Astrocyte (in vitro differentiated cells and primary cell): ENCODE measurements at regions not wholly inside any gene's neighbourhood (a gene's known extent, or its start where the extent isn't known, plus 50 kb on each side); places are given as distances from the start of the nearest gene placed in this dataset.

Experiments
- DNase-seq: peaks from one replicate; pipeline ENCODE4 v3.0.0-alpha.2; 2010; ENCODE audit warnings: low read depth
- FAIRE-seq: peaks from 2 replicates; lab custom pipeline; 2011; peaks lifted over from hg19 to GRCh38; lab: Jason Lieb, UNC
- H2AFZ ChIP-seq: 2 replicates; pipeline ENCODE4 v1.6.0; 2012; ENCODE audit warnings: low read depth, low read length, inconsistent platforms
- H3K27ac ChIP-seq: 2 replicates; pipeline ENCODE4 v1.5.1; 2011; ENCODE audit warnings: low read depth, low read length, inconsistent platforms
- H3K27me3 ChIP-seq: 2 replicates; pipeline ENCODE4 v1.6.0; 2011; ENCODE audit warnings: low read length, inconsistent platforms; ENCODE audit not compliant: insufficient read depth
- H3K36me3 ChIP-seq: 2 replicates; pipeline ENCODE4 v1.5.1; 2011; ENCODE audit warnings: low read length, inconsistent platforms; ENCODE audit not compliant: insufficient read depth
- H3K4me1 ChIP-seq: 2 replicates; pipeline ENCODE4 v1.5.1; 2011; ENCODE audit warnings: low read length, inconsistent platforms; ENCODE audit not compliant: insufficient read depth
- H3K4me2 ChIP-seq: 2 replicates; pipeline ENCODE4 v1.6.0; 2012; ENCODE audit warnings: low read length, inconsistent platforms
- H3K4me3 ChIP-seq: 2 replicates; pipeline ENCODE4 v1.5.1; 2011; ENCODE audit warnings: low read depth, mild to moderate bottlenecking, low read length, inconsistent platforms; ENCODE audit not compliant: insufficient read depth
- H3K79me2 ChIP-seq: 2 replicates; pipeline ENCODE4 v1.6.0; 2012; ENCODE audit warnings: mild to moderate bottlenecking, low read length, inconsistent platforms; ENCODE audit not compliant: insufficient read depth
- H3K9ac ChIP-seq: 2 replicates; pipeline ENCODE4 v1.6.0; 2012; ENCODE audit warnings: mild to moderate bottlenecking, low read length, inconsistent platforms
- H3K9me3 ChIP-seq: 2 replicates; pipeline ENCODE4 v1.5.1; 2012; ENCODE audit warnings: low read depth, mild to moderate bottlenecking, low read length, inconsistent platforms; ENCODE audit not compliant: insufficient read depth
- H4K20me1 ChIP-seq: 2 replicates; pipeline ENCODE4 v1.6.0; 2012; ENCODE audit warnings: low read length, inconsistent platforms; ENCODE audit not compliant: insufficient read depth
- H3K27ac Mint-ChIP-seq: one replicate; pipeline ENCODE4 v1.8.0; 2021; ENCODE audit warnings: mild to moderate bottlenecking, mixed read lengths; ENCODE audit not compliant: unreplicated experiment
- H3K27me3 Mint-ChIP-seq: one replicate; pipeline ENCODE4 v1.8.0; 2021; ENCODE audit warnings: low read depth, mixed read lengths; ENCODE audit not compliant: unreplicated experiment
- H3K36me3 Mint-ChIP-seq: one replicate; pipeline ENCODE4 v1.8.0; 2021; ENCODE audit warnings: low read depth, mixed read lengths; ENCODE audit not compliant: unreplicated experiment
- H3K4me1 Mint-ChIP-seq: one replicate; pipeline ENCODE4 v1.8.0; 2021; ENCODE audit warnings: low read depth, mixed read lengths; ENCODE audit not compliant: unreplicated experiment
- H3K4me3 Mint-ChIP-seq: one replicate; pipeline ENCODE4 v1.8.0; 2021; ENCODE audit warnings: mild to moderate bottlenecking, moderate library complexity, mixed read lengths; ENCODE audit not compliant: unreplicated experiment
- H3K9me3 Mint-ChIP-seq: one replicate; pipeline ENCODE4 v1.8.0; 2021; ENCODE audit warnings: mild to moderate bottlenecking, mixed read lengths; ENCODE audit not compliant: unreplicated experiment
- EZH2 ChIP-seq: IDR thresholded peaks from 2 replicates; pipeline ENCODE4 v1.6.1; 2012; ENCODE audit warnings: mild to moderate bottlenecking, low read length, inconsistent platforms; ENCODE audit not compliant: insufficient read depth
- TF ChIP-seq, protein P1 (sequence below): IDR thresholded peaks from 2 replicates; pipeline ENCODE4 v1.5.1; 2011; ENCODE audit warnings: low read depth, mild to moderate bottlenecking, inconsistent platforms, low read length, moderate library complexity; ENCODE audit not compliant: insufficient read depth

DNA sequence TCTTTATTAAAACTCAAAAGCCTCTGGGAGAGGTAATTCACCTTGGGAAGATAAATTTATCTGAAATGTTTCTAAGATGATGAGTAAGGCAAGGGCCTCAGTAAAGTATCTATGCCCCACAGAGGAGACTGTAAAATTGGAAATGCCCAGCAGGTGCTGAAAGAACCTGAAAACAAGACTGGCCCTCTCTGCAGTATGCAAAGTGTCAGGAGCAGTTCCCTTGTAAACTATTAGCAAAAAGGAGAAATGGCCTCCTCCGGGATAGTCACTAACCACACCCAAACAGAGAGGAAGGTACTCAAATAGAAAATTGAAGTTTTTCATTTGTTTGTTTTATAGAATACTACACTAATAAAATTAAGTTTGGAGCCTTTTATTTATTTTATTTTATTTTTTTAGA is 81.2 kb downstream of the FZD1 start:
- Mint-ChIP-seq H3K4me1 (peaks cover 7% of the 10 kb centered on the region), H3K4me3 (no peak overlapping the region), H3K27ac (no peak overlapping the region), H3K9me3 (no peaks in the 10 kb centered on the region), H3K27me3 (peaks cover 19% of the 10 kb centered on the region), H3K36me3 (no peaks in the 10 kb centered on the region)
- no peak for FAIRE-seq
- no peak overlapping the region for H3K4me2 ChIP-seq
- no peak for DNase-seq
- H3K4me1 ChIP-seq = peaks cover 16% of the 10 kb centered on the region
- H3K9me3 ChIP-seq = no peaks in the 10 kb centered on the region
- H3K9ac ChIP-seq = no peak overlapping the region
- H2AFZ ChIP-seq = no peak overlapping the region
- H3K4me3 ChIP-seq = no peak overlapping the region
- no peaks in the 10 kb centered on the region for H3K79me2 ChIP-seq
- H3K27me3 ChIP-seq = peaks cover 9% of the 10 kb centered on the region
- TF ChIP-seq, protein P1, sequence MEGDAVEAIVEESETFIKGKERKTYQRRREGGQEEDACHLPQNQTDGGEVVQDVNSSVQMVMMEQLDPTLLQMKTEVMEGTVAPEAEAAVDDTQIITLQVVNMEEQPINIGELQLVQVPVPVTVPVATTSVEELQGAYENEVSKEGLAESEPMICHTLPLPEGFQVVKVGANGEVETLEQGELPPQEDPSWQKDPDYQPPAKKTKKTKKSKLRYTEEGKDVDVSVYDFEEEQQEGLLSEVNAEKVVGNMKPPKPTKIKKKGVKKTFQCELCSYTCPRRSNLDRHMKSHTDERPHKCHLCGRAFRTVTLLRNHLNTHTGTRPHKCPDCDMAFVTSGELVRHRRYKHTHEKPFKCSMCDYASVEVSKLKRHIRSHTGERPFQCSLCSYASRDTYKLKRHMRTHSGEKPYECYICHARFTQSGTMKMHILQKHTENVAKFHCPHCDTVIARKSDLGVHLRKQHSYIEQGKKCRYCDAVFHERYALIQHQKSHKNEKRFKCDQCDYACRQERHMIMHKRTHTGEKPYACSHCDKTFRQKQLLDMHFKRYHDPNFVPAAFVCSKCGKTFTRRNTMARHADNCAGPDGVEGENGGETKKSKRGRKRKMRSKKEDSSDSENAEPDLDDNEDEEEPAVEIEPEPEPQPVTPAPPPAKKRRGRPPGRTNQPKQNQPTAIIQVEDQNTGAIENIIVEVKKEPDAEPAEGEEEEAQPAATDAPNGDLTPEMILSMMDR = no peak
- TF ChIP-seq EZH2 = no peak
- H4K20me1 ChIP-seq = no peaks in the 10 kb centered on the region
- H3K27ac ChIP-seq = no peak overlapping the region
- H3K36me3 ChIP-seq = no peaks in the 10 kb centered on the region

DNA sequence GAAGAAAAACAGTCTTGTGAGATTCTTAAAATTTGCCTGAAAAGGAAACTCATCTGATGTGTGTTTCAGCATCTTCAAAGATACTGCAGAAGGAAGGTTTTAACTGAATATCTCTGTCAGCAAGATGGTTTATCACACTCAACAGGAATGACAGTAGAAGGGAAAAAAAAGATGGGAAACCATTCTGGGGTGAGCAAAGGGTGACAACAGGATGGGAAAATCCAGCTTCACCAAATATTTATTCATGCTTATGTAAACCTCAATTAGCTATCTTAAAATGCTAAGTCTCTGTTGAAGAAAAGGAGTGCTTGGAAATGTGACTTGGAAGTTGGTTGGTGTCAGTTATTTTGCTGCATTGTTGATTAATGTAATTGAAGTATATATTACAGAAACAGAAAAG is 82.2 kb downstream of the FZD1 start:
- no peak for FAIRE-seq

DNA sequence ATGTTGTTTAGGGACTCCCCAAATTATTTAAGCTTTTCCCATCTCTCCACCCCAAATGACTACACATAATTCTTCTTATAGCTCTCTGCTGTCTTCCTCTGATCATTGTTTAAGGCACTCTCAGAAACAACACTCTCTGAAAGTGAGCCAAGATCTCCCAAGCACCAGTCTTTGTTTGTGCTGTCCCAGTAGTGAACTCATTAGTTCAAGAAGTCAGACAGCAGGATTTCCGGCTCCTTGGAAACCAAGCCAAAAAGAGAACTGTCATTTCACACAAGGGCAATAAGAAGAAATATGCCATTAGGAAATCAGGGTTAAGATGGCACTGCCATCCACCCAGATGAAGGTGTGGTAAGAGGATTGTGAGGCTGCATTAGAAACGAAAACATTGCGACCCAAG is 83.1 kb downstream of the FZD1 start:
- peak; percentile 59 for DNase-seq

More for the DNA sequence above, 82.2 kb downstream of the FZD1 start:
- Histone ChIP-seq H3K27ac (no peak overlapping the region), H3K9me3 (no peaks in the 10 kb centered on the region), H3K36me3 (no peaks in the 10 kb centered on the region), H3K79me2 (no peaks in the 10 kb centered on the region), H2AFZ (no peak overlapping the region), H3K27me3 (peaks cover 3% of the 10 kb centered on the region), H3K4me2 (no peak overlapping the region), H4K20me1 (no peaks in the 10 kb centered on the region), H3K4me3 (no peak overlapping the region), H3K4me1 (peaks cover 19% of the 10 kb centered on the region), H3K9ac (no peak overlapping the region)
- TF ChIP-seq, protein P1 = no peak
- no peak for TF ChIP-seq EZH2
- H3K27me3 Mint-ChIP-seq = peaks cover 15% of the 10 kb centered on the region
- H3K9me3 Mint-ChIP-seq = no peaks in the 10 kb centered on the region
- H3K4me1 Mint-ChIP-seq = peaks cover 9% of the 10 kb centered on the region
- H3K36me3 Mint-ChIP-seq = no peaks in the 10 kb centered on the region
- H3K4me3 Mint-ChIP-seq = no peak overlapping the region
- DNase-seq = no peak
- no peak overlapping the region for H3K27ac Mint-ChIP-seq

More for the DNA sequence above, 83.1 kb downstream of the FZD1 start:
- Histone ChIP-seq H3K27ac (no peak overlapping the region), H2AFZ (no peak overlapping the region), H4K20me1 (no peaks in the 10 kb centered on the region), H3K4me3 (no peak overlapping the region), H3K4me1 (peaks cover 23% of the 10 kb centered on the region), H3K79me2 (no peaks in the 10 kb centered on the region), H3K9me3 (no peaks in the 10 kb centered on the region), H3K4me2 (peak overlapping the region; percentile 33), H3K27me3 (no peaks in the 10 kb centered on the region), H3K36me3 (no peaks in the 10 kb centered on the region), H3K9ac (no peak overlapping the region)
- peaks cover 10% of the 10 kb centered on the region for H3K27me3 Mint-ChIP-seq
- H3K4me3 Mint-ChIP-seq = no peak overlapping the region
- no peaks in the 10 kb centered on the region for H3K36me3 Mint-ChIP-seq
- no peak for FAIRE-seq
- H3K9me3 Mint-ChIP-seq = no peaks in the 10 kb centered on the region
- H3K4me1 Mint-ChIP-seq = peaks cover 9% of the 10 kb centered on the region
- TF ChIP-seq EZH2 = no peak
- TF ChIP-seq, protein P1 = no peak
- H3K27ac Mint-ChIP-seq = no peak overlapping the region
